Osteoblast (primary cell): ENCODE measurements at regions not wholly inside any gene's neighbourhood (a gene's known extent, or its start where the extent isn't known, plus 50 kb on each side); places are given as distances from the start of the nearest gene placed in this dataset.
A peak's percentile ranks its signal among the peaks of the same experiment; 100 is the strongest.

Experiments
- DNase-seq: peaks from one replicate; pipeline ENCODE4 v3.0.0; 2011; ENCODE audit warnings: low spot score, mixed read lengths; ENCODE audit not compliant: insufficient read length; ENCODE audit errors: missing footprints
- H2AFZ ChIP-seq: 2 replicates; pipeline ENCODE4 v1.6.0; 2011; ENCODE audit warnings: mild to moderate bottlenecking, low read length
- H3K27ac ChIP-seq: 2 replicates; pipeline ENCODE4 v1.5.1; 2011; ENCODE audit warnings: mild to moderate bottlenecking, low read depth, low read length, moderate library complexity
- H3K27me3 ChIP-seq: 2 replicates; pipeline ENCODE4 v1.6.0; 2012; ENCODE audit warnings: mild to moderate bottlenecking, control low read depth, inconsistent platforms, low read length, moderate library complexity; ENCODE audit not compliant: insufficient read depth
- H3K36me3 ChIP-seq: 2 replicates; pipeline ENCODE4 v1.5.1; 2011; ENCODE audit warnings: mild to moderate bottlenecking, low read length, control low read depth, moderate library complexity; ENCODE audit not compliant: insufficient read depth
- H3K4me1 ChIP-seq: 2 replicates; pipeline ENCODE4 v1.5.1; 2011; ENCODE audit warnings: mild to moderate bottlenecking, low read length, control low read depth, moderate library complexity; ENCODE audit not compliant: insufficient read depth
- H3K4me2 ChIP-seq: 2 replicates; pipeline ENCODE4 v1.6.0; 2011; ENCODE audit warnings: mild to moderate bottlenecking, low read length; ENCODE audit not compliant: insufficient read depth
- H3K4me3 ChIP-seq: fragments of 200-600 bp; sonication (generic); 3 replicates; pipeline ENCODE4 v1.5.1; 2012; ENCODE audit warnings: mild to moderate bottlenecking, low read length, inconsistent platforms; ENCODE audit not compliant: insufficient read depth
- H3K79me2 ChIP-seq: 2 replicates; pipeline ENCODE4 v1.6.0; 2012; ENCODE audit warnings: mild to moderate bottlenecking, low read length, control low read depth, inconsistent platforms; ENCODE audit not compliant: insufficient read depth
- H3K9me3 ChIP-seq: 2 replicates; pipeline ENCODE4 v1.5.1; 2011; ENCODE audit warnings: low read depth, low read length, control low read depth
- H4K20me1 ChIP-seq: 2 replicates; pipeline ENCODE4 v1.6.0; 2012; ENCODE audit warnings: mild to moderate bottlenecking, low read length, control low read depth; ENCODE audit not compliant: insufficient read depth
- CTCF ChIP-seq: IDR thresholded peaks from 2 replicates; pipeline ENCODE4 v1.5.1; 2011; ENCODE audit warnings: mild to moderate bottlenecking, low read depth, low read length, moderate library complexity; ENCODE audit errors: extremely low read depth

DNA sequence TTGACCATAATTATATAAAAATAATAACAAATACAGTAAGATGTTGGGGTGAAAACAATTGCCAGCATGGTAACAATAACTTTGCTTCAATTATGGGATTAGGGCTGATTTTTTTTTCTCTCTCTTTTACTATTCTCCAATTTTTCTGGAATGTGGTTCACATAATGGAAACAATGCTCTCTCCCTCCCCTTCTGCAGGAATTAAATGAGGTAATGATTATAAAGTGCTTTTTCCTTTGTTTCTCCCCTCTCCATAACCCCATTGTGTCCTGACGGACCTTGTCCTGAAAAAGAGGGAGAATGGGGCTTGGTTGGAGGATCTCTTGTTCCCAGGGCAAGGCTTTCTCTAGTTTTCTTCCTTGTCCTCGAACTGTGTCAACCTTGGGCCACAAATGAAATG is 234.0 kb upstream of the ZNF32 start:
- Histone ChIP-seq H3K9me3 (no peaks in the 10 kb centered on the region), H3K27me3 (no peaks in the 10 kb centered on the region), H4K20me1 (no peaks in the 10 kb centered on the region), H3K79me2 (no peaks in the 10 kb centered on the region), H3K4me2 (no peak overlapping the region), H3K4me3 (no peak overlapping the region), H3K4me1 (peaks cover 15% of the 10 kb centered on the region), H2AFZ (no peak overlapping the region), H3K36me3 (no peaks in the 10 kb centered on the region), H3K27ac (no peak overlapping the region)
- DNase-seq = no peak
- TF ChIP-seq CTCF = no peak

- Histone ChIP-seq H3K4me1 (peaks cover 13% of the 10 kb centered on the region), H2AFZ (peak overlapping the region; percentile 48), H4K20me1 (no peaks in the 10 kb centered on the region), H3K4me3 (no peak overlapping the region), H3K4me2 (no peak overlapping the region), H3K36me3 (no peaks in the 10 kb centered on the region), H3K9me3 (no peaks in the 10 kb centered on the region), H3K27ac (no peak overlapping the region), H3K79me2 (no peaks in the 10 kb centered on the region), H3K27me3 (no peaks in the 10 kb centered on the region)
- DNase-seq = no peak
- TF ChIP-seq CTCF = no peak
These were observed 233.0 kb upstream of the ZNF32 start for GRCh38 chr10:43881657-43882056.

GRCh38 chr10:43880160-43880559 is 231.5 kb upstream of the ZNF32 start:
- Histone ChIP-seq H2AFZ (peak overlapping the region; percentile 23), H3K79me2 (no peaks in the 10 kb centered on the region), H3K36me3 (no peaks in the 10 kb centered on the region), H3K9me3 (no peaks in the 10 kb centered on the region), H3K4me2 (no peak overlapping the region), H4K20me1 (no peaks in the 10 kb centered on the region), H3K27ac (no peak overlapping the region), H3K4me1 (peaks cover 13% of the 10 kb centered on the region), H3K4me3 (no peak overlapping the region), H3K27me3 (no peaks in the 10 kb centered on the region)
- no peak for DNase-seq
- TF ChIP-seq CTCF = no peak

GRCh38 chr10:43879742-43880141 is 231.1 kb upstream of the ZNF32 start:
- no peak for TF ChIP-seq CTCF
- no peak for DNase-seq
- Histone ChIP-seq H3K36me3 (no peaks in the 10 kb centered on the region), H3K27me3 (no peaks in the 10 kb centered on the region), H3K79me2 (no peaks in the 10 kb centered on the region), H2AFZ (no peak overlapping the region), H3K27ac (no peak overlapping the region), H3K4me2 (no peak overlapping the region), H4K20me1 (no peaks in the 10 kb centered on the region), H3K4me3 (no peak overlapping the region), H3K4me1 (peaks cover 13% of the 10 kb centered on the region), H3K9me3 (no peaks in the 10 kb centered on the region)
